CD14-positive monocyte (primary cell): ENCODE measurements at regions not wholly inside any gene's neighbourhood (a gene's known extent, or its start where the extent isn't known, plus 50 kb on each side); places are given as distances from the start of the nearest gene placed in this dataset.

Experiments
- DNase-seq, 3 donors: peaks; one replicate each; pipeline ENCODE4 v3.0.0-alpha.2; 2011 to 2022
- H2AFZ ChIP-seq: 2 replicates; pipeline ENCODE4 v1.6.0; 2012; ENCODE audit warnings: mild to moderate bottlenecking, low read depth, low read length, inconsistent platforms; ENCODE audit not compliant: insufficient read depth, poor library complexity, severe bottlenecking
- H3K27ac ChIP-seq, 2 donors: 1 replicate in 1 of 2; 2 replicates in 1 of 2; pipeline ENCODE4 v1.5.1; 2012 to 2013; ENCODE audit warnings: low read length in 2 of 2, control low read depth in 1 of 2, inconsistent platforms in 1 of 2, low read depth in 1 of 2, mild to moderate bottlenecking in 1 of 2
- H3K27me3 ChIP-seq, 2 donors: one replicate each; pipeline versions ENCODE4 v1.6.0 to v1.6.1; 2011 to 2013; ENCODE audit warnings: low read length in 2 of 2; ENCODE audit not compliant: control insufficient read depth in 2 of 2, insufficient read depth in 2 of 2
- H3K36me3 ChIP-seq, 2 donors: replicated peaks in 1 of 2; 1 replicate in 1 of 2; 2 replicates in 1 of 2; pipeline versions ENCODE4 v1.5.1 to v1.6.1; 2012 to 2013; ENCODE audit warnings: low read length in 2 of 2, control low read depth in 1 of 2, inconsistent platforms in 1 of 2, mild to moderate bottlenecking in 1 of 2; ENCODE audit not compliant: insufficient read depth in 2 of 2, control insufficient read depth in 1 of 2
- H3K4me1 ChIP-seq, 2 donors: 1 replicate in 1 of 2; 2 replicates in 1 of 2; pipeline versions ENCODE4 v1.5.1 to v1.6.1; 2012 to 2013; ENCODE audit warnings: low read length in 2 of 2, control low read depth in 1 of 2, inconsistent platforms in 1 of 2, mild to moderate bottlenecking in 1 of 2, moderate library complexity in 1 of 2; ENCODE audit not compliant: insufficient read depth in 2 of 2, control insufficient read depth in 1 of 2
- H3K4me2 ChIP-seq: replicated peaks from 2 replicates; pipeline ENCODE3; 2012; ENCODE audit warnings: low read length, moderate library complexity, mild to moderate bottlenecking; ENCODE audit not compliant: poor library complexity, severe bottlenecking; ENCODE audit errors: extremely low read depth
- H3K4me3 ChIP-seq, 3 experiments: fragments of 200-600 bp in 1 of 3; sonication (generic) in 1 of 3; replicated peaks in 1 of 3; 1 replicate in 2 of 3; 2 replicates in 1 of 3; pipeline ENCODE4 v1.5.1; 2011 to 2013; ENCODE audit warnings: low read length in 3 of 3, mild to moderate bottlenecking in 3 of 3, control low read depth in 2 of 3, low read depth in 2 of 3, inconsistent platforms in 1 of 3, moderate library complexity in 1 of 3
- H3K79me2 ChIP-seq: 2 replicates; pipeline ENCODE4 v1.6.0; 2012; ENCODE audit warnings: mild to moderate bottlenecking, control low read depth, inconsistent platforms, low read length, moderate library complexity; ENCODE audit not compliant: insufficient read depth
- H3K9ac ChIP-seq: 2 replicates; pipeline ENCODE4 v1.6.0; 2017; ENCODE audit warnings: low read length, mild to moderate bottlenecking; ENCODE audit not compliant: insufficient read depth, poor library complexity, severe bottlenecking
- H3K9me3 ChIP-seq, 2 donors: replicated peaks in 1 of 2; 1 replicate in 1 of 2; 2 replicates in 1 of 2; pipeline versions ENCODE4 v1.5.1 to v1.6.1; 2012 to 2013; ENCODE audit warnings: low read length in 2 of 2, control low read depth in 1 of 2; ENCODE audit not compliant: control insufficient read depth in 1 of 2, insufficient read depth in 1 of 2
- H4K20me1 ChIP-seq: 2 replicates; pipeline ENCODE4 v1.6.0; 2012; ENCODE audit warnings: mild to moderate bottlenecking, low read length, control low read depth, moderate library complexity; ENCODE audit not compliant: insufficient read depth
- H3K27ac Mint-ChIP-seq, 7 donors: one replicate each; pipeline ENCODE4 v1.8.0; 2020; ENCODE audit warnings: mild to moderate bottlenecking in 7 of 7, mixed read lengths in 7 of 7, moderate library complexity in 6 of 7, inconsistent platforms in 2 of 7
- H3K27me3 Mint-ChIP-seq, 3 donors: one replicate each; pipeline ENCODE4 v1.8.0; 2021 to 2022; ENCODE audit warnings: low read depth in 3 of 3, mild to moderate bottlenecking in 3 of 3, mixed read lengths in 3 of 3, moderate library complexity in 3 of 3, inconsistent platforms in 1 of 3
- H3K36me3 Mint-ChIP-seq, 2 donors: one replicate each; pipeline ENCODE4 v1.8.0; 2020; ENCODE audit warnings: mixed read lengths in 2 of 2, inconsistent platforms in 1 of 2, mild to moderate bottlenecking in 1 of 2
- H3K4me1 Mint-ChIP-seq: one replicate; pipeline ENCODE4 v1.8.0; 2020; ENCODE audit warnings: mild to moderate bottlenecking, mixed read lengths
- H3K4me3 Mint-ChIP-seq, 2 donors: one replicate each; pipeline ENCODE4 v1.8.0; 2020; ENCODE audit warnings: mild to moderate bottlenecking in 2 of 2, mixed read lengths in 2 of 2, moderate library complexity in 1 of 2
- H3K9me3 Mint-ChIP-seq, 7 donors: one replicate each; pipeline ENCODE4 v1.8.0; 2020 to 2022; ENCODE audit warnings: mixed read lengths in 7 of 7, mild to moderate bottlenecking in 6 of 7, moderate library complexity in 6 of 7, inconsistent platforms in 2 of 7
- CTCF ChIP-seq: fragments of 200-600 bp; IDR thresholded peaks from one replicate; pipeline ENCODE4 v1.8.0; 2022; ENCODE audit warnings: antibody characterized with exemption, mild to moderate bottlenecking
- WGBS: methylation state at CpG from one replicate; pipeline ENCODE4 v1.1.5; 2013; ENCODE audit warnings: missing lambda C conversion rate; ENCODE audit not compliant: insufficient coverage; 5-methylcytosine and 5-hydroxymethylcytosine counted together
- intact Hi-C, 2 donors: fragments of 100-400 bp; cut with micrococcal nuclease; formaldehyde crosslinking; loops; one replicate each; pipeline versions ENCODE4 v1.15.0 to v1.15.1; 2023

GRCh38 chr3:104133630-104134029 is 1233.1 kb upstream of the ALCAM start:
- 83% methylated on average over 4 of the region's 5 CpGs for WGBS
- TF ChIP-seq CTCF = no peak
- no peak for DNase-seq
- Mint-ChIP-seq H3K36me3 (no peaks in the 10 kb centered on the region), H3K4me1 (no peaks in the 10 kb centered on the region), H3K9me3 (peaks cover 0 to 3% (median 0%) of the 10 kb centered on the region in 7 donors), H3K27me3 (peaks cover 0 to 1% (median 0%) of the 10 kb centered on the region in 3 donors), H3K4me3 (no peak overlapping the region), H3K27ac (no peak overlapping the region)
- no peaks in the 10 kb centered on the region for H3K9me3 ChIP-seq
- H3K36me3 ChIP-seq = no peaks in the 10 kb centered on the region
- no peak overlapping the region for H3K9ac ChIP-seq
- H3K79me2 ChIP-seq = no peaks in the 10 kb centered on the region
- no peak overlapping the region for H3K4me2 ChIP-seq
- no peak overlapping the region for H3K4me3 ChIP-seq
- no peaks in the 10 kb centered on the region for H4K20me1 ChIP-seq
- intact Hi-C loops = no loop called here
- no peak overlapping the region for H3K27ac ChIP-seq
- H2AFZ ChIP-seq = no peak overlapping the region
- H3K27me3 ChIP-seq = no peaks in the 10 kb centered on the region
- no peaks in the 10 kb centered on the region for H3K4me1 ChIP-seq

GRCh38 chr3:104137116-104137515 is 1229.6 kb upstream of the ALCAM start:
- intact Hi-C loops = no loop called here
- no peaks in the 10 kb centered on the region for H3K27me3 ChIP-seq
- Mint-ChIP-seq H3K36me3 (no peaks in the 10 kb centered on the region), H3K27ac (no peak overlapping the region), H3K9me3 (peaks cover 0 to 3% (median 0%) of the 10 kb centered on the region in 7 donors), H3K4me3 (no peak overlapping the region), H3K27me3 (peaks cover 0 to 1% (median 0%) of the 10 kb centered on the region in 3 donors), H3K4me1 (no peaks in the 10 kb centered on the region)
- H3K4me3 ChIP-seq = no peak overlapping the region
- H2AFZ ChIP-seq = no peak overlapping the region
- no peaks in the 10 kb centered on the region for H3K9me3 ChIP-seq
- H3K4me2 ChIP-seq = no peak overlapping the region
- H3K36me3 ChIP-seq = no peaks in the 10 kb centered on the region
- no peak for DNase-seq
- H4K20me1 ChIP-seq = no peaks in the 10 kb centered on the region
- H3K4me1 ChIP-seq = no peaks in the 10 kb centered on the region
- no peak for TF ChIP-seq CTCF
- 100% methylated on average over 1 of the region's 4 CpGs for WGBS
- no peaks in the 10 kb centered on the region for H3K79me2 ChIP-seq
- H3K27ac ChIP-seq = no peak overlapping the region
- no peak overlapping the region for H3K9ac ChIP-seq
